Gastrocnemius medialis (tissue), 4 donors: ENCODE measurements at regions not wholly inside any gene's neighbourhood (a gene's known extent, or its start where the extent isn't known, plus 50 kb on each side); places are given as distances from the start of the nearest gene placed in this dataset.

Experiments used
- POLR2A ChIP-seq, 2 donors: fragments of 450-650 bp; IDR thresholded peaks; one replicate each; pipeline ENCODE4 v1.6.1; 2017; ENCODE audit warnings: antibody characterized with exemption in 2 of 2, mild to moderate bottlenecking in 2 of 2, moderate library complexity in 2 of 2
- TF ChIP-seq, protein P1 (sequence below), 5 experiments: fragments of 450-650 bp in 3 of 5; fragments of 200-600 bp in 2 of 5; sonication (generic) in 2 of 5; IDR thresholded peaks in 4 of 5; conservative IDR thresholded peaks in 1 of 5; 1 replicate in 4 of 5; 2 replicates in 1 of 5; pipeline ENCODE4 v1.5.1; 2016 to 2019; ENCODE audit warnings: antibody characterized with exemption in 5 of 5, mild to moderate bottlenecking in 3 of 5, moderate library complexity in 3 of 5

DNA sequence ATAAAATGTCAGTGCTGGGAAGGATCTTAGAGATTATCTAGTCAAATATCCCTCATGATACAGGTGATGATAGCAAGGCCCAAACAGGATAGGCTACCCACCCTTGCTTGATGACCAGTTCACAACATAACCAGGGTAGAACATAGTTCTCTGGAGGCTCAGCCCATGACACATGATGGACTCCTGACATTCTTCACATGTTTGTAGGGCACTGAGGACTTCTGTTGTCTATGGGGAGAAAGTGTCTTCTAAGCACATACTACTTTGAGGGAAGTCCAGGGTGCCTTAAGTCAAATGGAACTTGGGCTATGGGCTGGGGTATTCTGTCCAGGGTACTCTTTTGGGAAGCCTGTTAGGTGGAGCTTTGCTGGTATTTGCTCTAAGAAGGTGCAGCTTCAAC is 148.9 kb downstream of the GLUL start:
- TF ChIP-seq, protein P1, sequence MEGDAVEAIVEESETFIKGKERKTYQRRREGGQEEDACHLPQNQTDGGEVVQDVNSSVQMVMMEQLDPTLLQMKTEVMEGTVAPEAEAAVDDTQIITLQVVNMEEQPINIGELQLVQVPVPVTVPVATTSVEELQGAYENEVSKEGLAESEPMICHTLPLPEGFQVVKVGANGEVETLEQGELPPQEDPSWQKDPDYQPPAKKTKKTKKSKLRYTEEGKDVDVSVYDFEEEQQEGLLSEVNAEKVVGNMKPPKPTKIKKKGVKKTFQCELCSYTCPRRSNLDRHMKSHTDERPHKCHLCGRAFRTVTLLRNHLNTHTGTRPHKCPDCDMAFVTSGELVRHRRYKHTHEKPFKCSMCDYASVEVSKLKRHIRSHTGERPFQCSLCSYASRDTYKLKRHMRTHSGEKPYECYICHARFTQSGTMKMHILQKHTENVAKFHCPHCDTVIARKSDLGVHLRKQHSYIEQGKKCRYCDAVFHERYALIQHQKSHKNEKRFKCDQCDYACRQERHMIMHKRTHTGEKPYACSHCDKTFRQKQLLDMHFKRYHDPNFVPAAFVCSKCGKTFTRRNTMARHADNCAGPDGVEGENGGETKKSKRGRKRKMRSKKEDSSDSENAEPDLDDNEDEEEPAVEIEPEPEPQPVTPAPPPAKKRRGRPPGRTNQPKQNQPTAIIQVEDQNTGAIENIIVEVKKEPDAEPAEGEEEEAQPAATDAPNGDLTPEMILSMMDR (IDR thresholded peaks at IDR 0.05 in 4 of 5, conservative IDR thresholded peaks at IDR 0.05 in 1 of 5) = no peak
- no peak for TF ChIP-seq POLR2A (IDR thresholded peaks at IDR 0.05)
